WERI-Rb-1 (cell line): ENCODE measurements at regions not wholly inside any gene's neighbourhood (a gene's known extent, or its start where the extent isn't known, plus 50 kb on each side); places are given as distances from the start of the nearest gene placed in this dataset.
A peak's percentile ranks its signal among the peaks of the same experiment; 100 is the strongest.
"Not testable (repeated sequence)": the region's sequence is repeated elsewhere in the genome, so short reads cannot be mapped to it uniquely, and the experiment has no call there.

Source experiments
- DNase-seq: peaks from one replicate; pipeline ENCODE4 v3.0.0-alpha.2; 2020
- H3K27ac ChIP-seq: fragments of 250-450 bp; sonication (Bioruptor Pico); 2 replicates; pipeline ENCODE4 v1.5.1; 2020; ENCODE audit warnings: mild to moderate bottlenecking, moderate library complexity
- H3K27me3 ChIP-seq: fragments of 250-450 bp; sonication (Bioruptor Pico); 2 replicates; pipeline ENCODE4 v1.5.1; 2021; ENCODE audit warnings: mild to moderate bottlenecking, low read depth, moderate library complexity; ENCODE audit not compliant: insufficient read depth, severe bottlenecking
- H3K36me3 ChIP-seq: fragments of 250-450 bp; sonication (Bioruptor Pico); 2 replicates; pipeline ENCODE4 v1.5.1; 2020; ENCODE audit warnings: mild to moderate bottlenecking, moderate library complexity
- H3K4me3 ChIP-seq: 2 replicates; pipeline ENCODE4 v1.5.1; 2011; ENCODE audit warnings: low read depth, mild to moderate bottlenecking, control low read depth, low read length
- H3K9me3 ChIP-seq: fragments of 250-450 bp; sonication (Bioruptor Pico); 2 replicates; pipeline ENCODE4 v1.5.1; 2021; ENCODE audit warnings: mild to moderate bottlenecking, moderate library complexity; ENCODE audit not compliant: severe bottlenecking
- CTCF ChIP-seq: IDR thresholded peaks from 2 replicates; pipeline ENCODE4 v1.5.1; 2011; ENCODE audit warnings: low read depth, mild to moderate bottlenecking, control low read depth, inconsistent platforms, low read length

GRCh38 chr3:89740080-89740880 lies 632.9 kb downstream of the EPHA3 start:
- Histone ChIP-seq H3K9me3 (no peaks in the 10 kb centered on the region), H3K27me3 (no peaks in the 10 kb centered on the region), H3K4me3 (no peak overlapping the region), H3K36me3 (no peaks in the 10 kb centered on the region), H3K27ac (no peak overlapping the region)
- no peak for DNase-seq
- no peak for TF ChIP-seq CTCF

DNA sequence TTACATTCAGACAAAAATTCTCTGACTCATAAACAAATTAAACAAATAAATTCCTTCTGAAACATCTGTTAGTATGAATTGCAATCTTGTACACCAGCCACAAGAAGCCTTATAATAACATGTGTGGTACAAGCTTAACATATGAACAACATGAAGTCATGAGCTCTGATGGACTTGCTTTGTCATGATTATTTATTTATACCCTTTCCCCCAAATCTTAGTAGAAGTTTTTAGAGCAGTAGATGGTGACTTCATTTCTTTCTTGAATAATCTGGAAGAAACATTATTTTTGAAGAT lies 633.4 kb downstream of the EPHA3 start:
- no peak overlapping the region for H3K27ac ChIP-seq
- no peak overlapping the region for H3K4me3 ChIP-seq
- no peaks in the 10 kb centered on the region for H3K9me3 ChIP-seq
- no peaks in the 10 kb centered on the region for H3K36me3 ChIP-seq
- H3K27me3 ChIP-seq = no peaks in the 10 kb centered on the region
- no peak for TF ChIP-seq CTCF
- DNase-seq = no peak

DNA sequence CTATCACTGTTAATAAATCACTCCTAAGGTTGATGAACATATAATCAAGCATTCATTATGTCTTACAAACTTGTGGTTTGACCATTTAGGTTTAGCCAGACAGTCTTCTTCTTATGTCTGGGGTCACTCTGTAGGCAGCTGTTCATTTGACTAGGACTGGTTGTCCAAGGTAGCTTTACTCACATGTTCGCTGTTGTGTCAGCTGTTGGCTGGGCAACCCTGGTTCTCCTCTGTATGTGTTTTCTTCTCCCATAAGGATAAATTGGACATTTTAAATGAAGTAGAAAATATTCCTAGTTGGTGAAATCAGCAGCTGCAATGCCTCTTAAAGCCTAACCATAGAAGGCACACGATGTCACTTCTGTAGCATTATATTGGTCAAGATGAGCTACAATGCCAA lies 635.1 kb downstream of the EPHA3 start:
- H3K27me3 ChIP-seq = no peaks in the 10 kb centered on the region
- H3K9me3 ChIP-seq = no peaks in the 10 kb centered on the region
- DNase-seq = no peak
- H3K4me3 ChIP-seq = no peak overlapping the region
- TF ChIP-seq CTCF = no peak
- H3K36me3 ChIP-seq = no peaks in the 10 kb centered on the region
- no peak overlapping the region for H3K27ac ChIP-seq

DNA sequence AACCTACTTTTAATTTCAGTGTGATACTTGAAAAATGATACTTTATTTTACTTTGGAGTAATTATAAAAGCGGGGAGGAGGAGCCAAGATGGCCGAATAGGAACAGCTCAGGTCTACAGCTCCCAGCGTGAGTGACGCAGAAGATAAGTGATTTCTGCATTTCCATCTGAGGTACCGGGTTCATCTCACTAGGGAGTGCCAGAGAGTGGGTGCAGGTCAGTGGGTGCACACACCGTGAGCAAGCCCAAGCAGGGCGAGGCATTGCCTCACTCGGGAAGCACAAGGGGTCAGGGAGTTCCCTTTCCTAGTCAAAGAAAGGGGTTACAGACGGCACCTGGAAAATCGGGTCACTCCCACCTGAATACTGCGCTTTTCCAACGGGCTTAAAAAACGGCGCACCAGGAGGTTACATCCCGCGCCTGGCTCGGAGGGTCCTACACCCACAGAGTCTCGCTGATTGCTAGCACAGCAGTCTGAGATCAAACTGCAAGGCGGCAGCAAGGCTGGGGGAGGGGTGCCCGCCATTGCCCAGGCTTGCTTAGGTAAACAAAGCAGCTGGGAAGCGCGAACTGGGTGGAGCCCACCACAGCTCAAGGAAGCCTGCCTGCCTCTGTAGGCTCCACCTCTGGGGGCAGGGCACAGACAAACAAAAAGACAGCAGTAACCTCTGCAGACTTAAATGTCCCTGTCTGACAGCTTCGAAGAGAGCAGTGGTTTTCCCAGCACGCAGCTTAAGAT lies 640.3 kb downstream of the EPHA3 start:
- H3K9me3 ChIP-seq, H3K36me3 ChIP-seq, DNase-seq, H3K4me3 ChIP-seq, H3K27ac ChIP-seq, H3K27me3 ChIP-seq: not testable (repeated sequence)

- Histone ChIP-seq H3K9me3 (no peaks in the 10 kb centered on the region), H3K4me3 (no peak overlapping the region), H3K27ac (no peak overlapping the region), H3K27me3 (no peaks in the 10 kb centered on the region), H3K36me3 (no peaks in the 10 kb centered on the region)
- no peak for DNase-seq
- no peak for TF ChIP-seq CTCF
These were observed 655.0 kb downstream of the EPHA3 start for GRCh38 chr3:89762405-89762804.

GRCh38 chr3:89783341-89783927 lies 676.0 kb downstream of the EPHA3 start:
- H3K27me3 ChIP-seq = no peaks in the 10 kb centered on the region
- no peak for TF ChIP-seq CTCF
- no peak overlapping the region for H3K4me3 ChIP-seq
- H3K36me3 ChIP-seq = no peaks in the 10 kb centered on the region
- H3K27ac ChIP-seq = no peak overlapping the region
- peak; percentile 10 for DNase-seq
- no peaks in the 10 kb centered on the region for H3K9me3 ChIP-seq
